Activated T-cell treated with anti-CD3 and anti-CD28 coated beads, Interleukin-2, amount 50 U/mL, for 4 hours (primary cell): ENCODE measurements at regions not wholly inside any gene's neighbourhood (a gene's known extent, or its start where the extent isn't known, plus 50 kb on each side); places are given as distances from the start of the nearest gene placed in this dataset.

ENCODE experiments used
- ATAC-seq, 2 donors: fragments of 200-7000 bp; cut with Tn5 transposase; one replicate each; pipeline ENCODE4 v1.10.0; 2021
- DNase-seq: peaks from one replicate; pipeline ENCODE4 v3.0.0-alpha.2; 2020
- H3K27me3 Mint-ChIP-seq: one replicate; pipeline ENCODE4 v1.8.0; 2021; ENCODE audit warnings: low read depth, mixed read lengths
- H3K36me3 Mint-ChIP-seq: one replicate; pipeline ENCODE4 v1.8.0; 2022; ENCODE audit warnings: mixed read lengths; ENCODE audit not compliant: insufficient read depth
- H3K4me1 Mint-ChIP-seq: one replicate; pipeline ENCODE4 v1.8.0; 2021; ENCODE audit warnings: low read depth, mixed read lengths
- H3K4me3 Mint-ChIP-seq: one replicate; pipeline ENCODE4 v1.8.0; 2021; ENCODE audit warnings: mild to moderate bottlenecking, moderate library complexity, mixed read lengths
- H3K9me3 Mint-ChIP-seq: one replicate; pipeline ENCODE4 v1.8.0; 2021; ENCODE audit warnings: mixed read lengths

DNA sequence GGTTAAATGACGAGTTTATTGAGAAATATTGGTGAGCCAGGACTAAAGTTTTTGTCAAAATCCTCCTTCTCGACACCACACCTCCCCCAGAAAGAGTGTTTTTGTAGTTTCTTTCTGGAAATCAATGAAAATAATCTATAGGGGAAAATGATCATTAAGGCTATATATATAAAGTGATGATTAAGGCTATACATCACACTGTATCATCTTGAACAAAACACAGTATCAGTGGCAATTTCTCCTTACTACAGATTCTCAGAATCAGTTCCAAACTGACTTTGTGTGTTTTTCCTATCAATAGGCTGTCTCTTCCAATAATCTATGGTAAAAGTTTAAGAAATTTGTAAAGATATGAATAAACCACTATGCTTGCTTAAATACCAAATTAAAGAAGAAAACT lies 81.7 kb downstream of the IFNG-AS1 start:
- Mint-ChIP-seq H3K27me3 (no peaks in the 10 kb centered on the region), H3K36me3 (peaks cover 8% of the 10 kb centered on the region), H3K4me1 (no peaks in the 10 kb centered on the region), H3K4me3 (no peak overlapping the region), H3K9me3 (peaks cover 16% of the 10 kb centered on the region)
- ATAC-seq (no peak), DNase-seq (no peak)
